Liver (tissue), 8 donors: ENCODE measurements at regions not wholly inside any gene's neighbourhood (a gene's known extent, or its start where the extent isn't known, plus 50 kb on each side); places are given as distances from the start of the nearest gene placed in this dataset.

ENCODE experiments used
- DNase-seq: peaks from one replicate; pipeline ENCODE4 v3.0.0-alpha.2; 2017; ENCODE audit warnings: low spot score
- H3K27ac ChIP-seq, 2 donors: one replicate each; pipeline ENCODE4 v1.7.0; 2013; ENCODE audit warnings: inconsistent platforms in 2 of 2, low read length in 2 of 2, control low read depth in 1 of 2, low read depth in 1 of 2, mild to moderate bottlenecking in 1 of 2
- H3K27me3 ChIP-seq, 4 donors: one replicate each; pipeline versions ENCODE4 v1.6.1 to v1.7.0; 2013; ENCODE audit warnings: low read length in 3 of 4, inconsistent platforms in 1 of 4, mild to moderate bottlenecking in 1 of 4, moderate library complexity in 1 of 4; ENCODE audit not compliant: control insufficient read depth in 4 of 4, insufficient read depth in 4 of 4
- H3K36me3 ChIP-seq, 4 donors: one replicate each; pipeline versions ENCODE4 v1.6.1 to v1.7.0; 2013; ENCODE audit warnings: low read length in 3 of 4, mild to moderate bottlenecking in 3 of 4, low read depth in 1 of 4, moderate library complexity in 1 of 4; ENCODE audit not compliant: control insufficient read depth in 4 of 4, insufficient read depth in 3 of 4
- H3K4me1 ChIP-seq, 4 donors: one replicate each; pipeline versions ENCODE4 v1.6.1 to v1.7.0; 2013; ENCODE audit warnings: low read length in 3 of 4, mild to moderate bottlenecking in 3 of 4, moderate library complexity in 1 of 4; ENCODE audit not compliant: control insufficient read depth in 4 of 4, insufficient read depth in 4 of 4
- H3K4me3 ChIP-seq, 3 donors: one replicate each; pipeline versions ENCODE4 v1.6.1 to v1.7.0; 2013; ENCODE audit warnings: low read length in 3 of 3, control low read depth in 1 of 3, low read depth in 1 of 3, mild to moderate bottlenecking in 1 of 3
- H3K9ac ChIP-seq, 2 donors: one replicate each; pipeline ENCODE4 v1.7.0; 2013; ENCODE audit warnings: low read length in 2 of 2, mild to moderate bottlenecking in 2 of 2, moderate library complexity in 2 of 2, control low read depth in 1 of 2, low read depth in 1 of 2
- H3K9me3 ChIP-seq, 4 donors: one replicate each; pipeline versions ENCODE4 v1.6.1 to v1.7.0; 2013; ENCODE audit warnings: low read length in 3 of 4; ENCODE audit not compliant: control insufficient read depth in 4 of 4
- EGR1 ChIP-seq, 2 donors: IDR thresholded peaks; 2 replicates each; pipeline ENCODE4 v1.6.1; 2016 to 2018; ENCODE audit warnings: antibody characterized with exemption in 2 of 2, low read depth in 2 of 2
- FOXA1 ChIP-seq: IDR thresholded peaks from 2 replicates; pipeline ENCODE4 v1.6.1; 2016; ENCODE audit warnings: antibody characterized with exemption
- FOXA2 ChIP-seq: IDR thresholded peaks from 2 replicates; pipeline ENCODE4 v1.6.1; 2016; ENCODE audit warnings: antibody characterized with exemption
- GABPA ChIP-seq, 2 donors: IDR thresholded peaks in 1 of 2; conservative IDR thresholded peaks in 1 of 2; 2 replicates each; pipeline ENCODE4 v1.6.1; 2016; ENCODE audit warnings: antibody characterized with exemption in 2 of 2, mild to moderate bottlenecking in 1 of 2, moderate library complexity in 1 of 2
- HNF4A ChIP-seq, 2 donors: conservative IDR thresholded peaks; 2 replicates each; pipeline ENCODE4 v1.6.1; 2016; ENCODE audit warnings: antibody characterized with exemption in 2 of 2, mild to moderate bottlenecking in 2 of 2
- HNF4G ChIP-seq: IDR thresholded peaks from 2 replicates; pipeline ENCODE4 v1.6.1; 2016; ENCODE audit warnings: antibody characterized with exemption
- JUND ChIP-seq, 2 donors: IDR thresholded peaks; 2 replicates each; pipeline ENCODE4 v1.6.1; 2016; ENCODE audit warnings: antibody characterized with exemption in 2 of 2
- NR2F2 ChIP-seq: IDR thresholded peaks from 2 replicates; pipeline ENCODE4 v1.6.1; 2016; ENCODE audit warnings: antibody characterized with exemption
- RAD21 ChIP-seq, 2 donors: IDR thresholded peaks; 2 replicates each; pipeline ENCODE4 v1.6.1; 2016; ENCODE audit warnings: antibody characterized with exemption in 2 of 2, mild to moderate bottlenecking in 2 of 2
- RXRA ChIP-seq, 2 donors: IDR thresholded peaks; 2 replicates each; pipeline ENCODE4 v1.6.1; 2017 to 2018; ENCODE audit warnings: antibody characterized with exemption in 2 of 2, mild to moderate bottlenecking in 1 of 2
- SP1 ChIP-seq: IDR thresholded peaks from 2 replicates; pipeline ENCODE4 v1.6.1; 2018; ENCODE audit warnings: antibody characterized with exemption, mild to moderate bottlenecking
- TAF1 ChIP-seq: conservative IDR thresholded peaks from 2 replicates; pipeline ENCODE4 v1.6.1; 2016; ENCODE audit warnings: antibody characterized with exemption, mild to moderate bottlenecking
- YY1 ChIP-seq: IDR thresholded peaks from 2 replicates; pipeline ENCODE4 v1.6.1; 2016; ENCODE audit warnings: antibody characterized with exemption, mild to moderate bottlenecking
- WGBS: extraction: QIAGEN DNeasy Blood & Tissue Kit; methylation state at CpG from one replicate; pipeline ENCODE4 v1.1.7; 2013; 5-methylcytosine and 5-hydroxymethylcytosine counted together
- TF ChIP-seq, protein P1 (sequence below): IDR thresholded peaks from 2 replicates; pipeline ENCODE4 v1.6.1; 2016; ENCODE audit warnings: antibody characterized with exemption
- TF ChIP-seq, protein P2 (sequence below): fragments of 150-350 bp; IDR thresholded peaks from 2 replicates; pipeline ENCODE4 v1.5.1; 2017; ENCODE audit warnings: improper control_type of control experiment, low read depth, low read length; ENCODE audit not compliant: missing input control
- TF ChIP-seq, protein P3 (sequence below): IDR thresholded peaks from 2 replicates; pipeline ENCODE4 v1.6.1; 2016; ENCODE audit warnings: antibody characterized with exemption
- donor health status: healthy.
- donor health status: healthy.
- donor health status: healthy.
- donor health status: healthy.
- donor health status: healthy.

DNA sequence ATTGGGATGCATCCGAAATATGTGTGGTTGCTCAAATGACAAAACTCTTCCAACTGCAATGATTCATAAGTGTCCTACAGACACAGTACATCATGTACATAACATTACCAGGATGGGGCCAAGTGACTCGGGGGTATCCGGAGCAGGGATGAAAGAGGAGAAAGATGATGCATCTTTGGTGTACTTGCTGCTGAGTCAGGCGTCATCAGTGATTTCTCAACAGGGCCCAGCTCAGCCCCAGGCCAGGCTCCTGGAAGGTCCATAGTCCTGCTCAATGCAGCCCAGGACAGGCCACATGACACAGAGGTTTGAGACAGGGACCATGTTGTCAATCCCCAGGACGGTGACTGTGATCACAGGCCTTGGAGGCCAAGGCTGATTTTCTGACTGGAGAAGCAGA, 59.3 kb downstream of the GGTLC2 start:
- WGBS = 93% methylated on average over 5 of the region's 5 CpGs
- no peak for DNase-seq

DNA sequence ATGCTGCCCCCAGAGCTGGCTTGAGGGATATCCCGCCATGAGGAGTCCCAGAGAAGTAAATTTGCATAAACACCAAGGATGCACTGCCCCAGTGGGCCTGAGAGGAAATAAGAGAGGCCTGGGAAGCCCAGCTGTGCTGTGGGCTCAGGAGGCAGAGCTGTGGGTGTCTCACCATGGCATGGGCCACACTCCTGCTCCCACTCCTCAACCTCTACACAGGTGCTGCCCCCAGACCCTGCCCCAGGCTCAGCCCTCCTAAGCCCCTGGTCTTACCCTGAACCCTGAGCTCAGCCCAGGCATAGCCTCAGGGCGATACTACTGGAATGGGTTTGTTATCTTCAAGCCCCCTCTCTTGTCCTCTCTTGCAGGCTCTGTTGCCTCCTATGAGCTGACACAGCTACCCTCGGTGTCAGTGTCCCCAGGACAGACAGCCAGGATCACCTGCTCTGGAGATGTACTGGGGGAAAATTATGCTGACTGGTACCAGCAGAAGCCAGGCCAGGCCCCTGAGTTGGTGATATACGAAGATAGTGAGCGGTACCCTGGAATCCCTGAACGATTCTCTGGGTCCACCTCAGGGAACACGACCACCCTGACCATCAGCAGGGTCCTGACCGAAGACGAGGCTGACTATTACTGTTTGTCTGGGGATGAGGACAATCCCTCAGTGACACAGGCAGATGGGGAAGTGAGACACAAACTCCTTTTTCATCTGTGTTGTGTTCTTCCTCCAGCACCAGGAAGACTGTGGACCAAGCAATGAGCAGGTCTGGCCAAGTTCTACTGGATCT, 59.9 kb downstream of the GGTLC2 start:
- 92% methylated on average over 9 of the region's 9 CpGs for WGBS
- TF ChIP-seq, protein P1, sequence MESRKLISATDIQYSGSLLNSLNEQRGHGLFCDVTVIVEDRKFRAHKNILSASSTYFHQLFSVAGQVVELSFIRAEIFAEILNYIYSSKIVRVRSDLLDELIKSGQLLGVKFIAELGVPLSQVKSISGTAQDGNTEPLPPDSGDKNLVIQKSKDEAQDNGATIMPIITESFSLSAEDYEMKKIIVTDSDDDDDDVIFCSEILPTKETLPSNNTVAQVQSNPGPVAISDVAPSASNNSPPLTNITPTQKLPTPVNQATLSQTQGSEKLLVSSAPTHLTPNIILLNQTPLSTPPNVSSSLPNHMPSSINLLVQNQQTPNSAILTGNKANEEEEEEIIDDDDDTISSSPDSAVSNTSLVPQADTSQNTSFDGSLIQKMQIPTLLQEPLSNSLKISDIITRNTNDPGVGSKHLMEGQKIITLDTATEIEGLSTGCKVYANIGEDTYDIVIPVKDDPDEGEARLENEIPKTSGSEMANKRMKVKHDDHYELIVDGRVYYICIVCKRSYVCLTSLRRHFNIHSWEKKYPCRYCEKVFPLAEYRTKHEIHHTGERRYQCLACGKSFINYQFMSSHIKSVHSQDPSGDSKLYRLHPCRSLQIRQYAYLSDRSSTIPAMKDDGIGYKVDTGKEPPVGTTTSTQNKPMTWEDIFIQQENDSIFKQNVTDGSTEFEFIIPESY = no peak
- TF ChIP-seq FOXA2 (no peak), NR2F2 (no peak), GABPA (IDR thresholded peaks at IDR 0.05 in 1 of 2, conservative IDR thresholded peaks at IDR 0.05 in 1 of 2) (no peak), YY1 (no peak), JUND (IDR thresholded peaks at IDR 0.05) (no peak), HNF4G (no peak), FOXA1 (no peak), RAD21 (IDR thresholded peaks at IDR 0.05) (no peak), RXRA (IDR thresholded peaks at IDR 0.05) (no peak), HNF4A (conservative IDR thresholded peaks at IDR 0.05) (no peak), SP1 (no peak), EGR1 (IDR thresholded peaks at IDR 0.05; ENCODE audit: low read depth in 2 of 2) (no peak)
- TF ChIP-seq, protein P2, sequence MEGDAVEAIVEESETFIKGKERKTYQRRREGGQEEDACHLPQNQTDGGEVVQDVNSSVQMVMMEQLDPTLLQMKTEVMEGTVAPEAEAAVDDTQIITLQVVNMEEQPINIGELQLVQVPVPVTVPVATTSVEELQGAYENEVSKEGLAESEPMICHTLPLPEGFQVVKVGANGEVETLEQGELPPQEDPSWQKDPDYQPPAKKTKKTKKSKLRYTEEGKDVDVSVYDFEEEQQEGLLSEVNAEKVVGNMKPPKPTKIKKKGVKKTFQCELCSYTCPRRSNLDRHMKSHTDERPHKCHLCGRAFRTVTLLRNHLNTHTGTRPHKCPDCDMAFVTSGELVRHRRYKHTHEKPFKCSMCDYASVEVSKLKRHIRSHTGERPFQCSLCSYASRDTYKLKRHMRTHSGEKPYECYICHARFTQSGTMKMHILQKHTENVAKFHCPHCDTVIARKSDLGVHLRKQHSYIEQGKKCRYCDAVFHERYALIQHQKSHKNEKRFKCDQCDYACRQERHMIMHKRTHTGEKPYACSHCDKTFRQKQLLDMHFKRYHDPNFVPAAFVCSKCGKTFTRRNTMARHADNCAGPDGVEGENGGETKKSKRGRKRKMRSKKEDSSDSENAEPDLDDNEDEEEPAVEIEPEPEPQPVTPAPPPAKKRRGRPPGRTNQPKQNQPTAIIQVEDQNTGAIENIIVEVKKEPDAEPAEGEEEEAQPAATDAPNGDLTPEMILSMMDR = no peak
- TF ChIP-seq, protein P3, sequence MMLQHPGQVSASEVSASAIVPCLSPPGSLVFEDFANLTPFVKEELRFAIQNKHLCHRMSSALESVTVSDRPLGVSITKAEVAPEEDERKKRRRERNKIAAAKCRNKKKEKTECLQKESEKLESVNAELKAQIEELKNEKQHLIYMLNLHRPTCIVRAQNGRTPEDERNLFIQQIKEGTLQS = no peak
- Histone ChIP-seq H3K36me3 (no peaks in the 10 kb centered on the region), H3K4me3 (no peak overlapping the region), H3K27ac (peak overlapping the region in 1 of 2 donors; percentile 40), H3K27me3 (no peaks in the 10 kb centered on the region), H3K4me1 (peaks cover 0 to 6% (median under 1%) of the 10 kb centered on the region in 4 donors), H3K9me3 (no peaks in the 10 kb centered on the region), H3K9ac (no peak overlapping the region)
- DNase-seq = peak; percentile 17

More for the DNA sequence above, 59.3 kb downstream of the GGTLC2 start:
- Histone ChIP-seq H3K27me3 (no peaks in the 10 kb centered on the region), H3K4me3 (no peak overlapping the region), H3K4me1 (peaks cover 0 to 5% (median 0%) of the 10 kb centered on the region in 4 donors), H3K27ac (peak overlapping the region in 1 of 2 donors; percentile 40), H3K36me3 (no peaks in the 10 kb centered on the region), H3K9me3 (no peaks in the 10 kb centered on the region), H3K9ac (no peak overlapping the region)
- TF ChIP-seq GABPA (IDR thresholded peaks at IDR 0.05 in 1 of 2, conservative IDR thresholded peaks at IDR 0.05 in 1 of 2) (no peak), RXRA (IDR thresholded peaks at IDR 0.05) (no peak), FOXA1 (no peak), YY1 (no peak), JUND (IDR thresholded peaks at IDR 0.05) (no peak), TAF1 (no peak), SP1 (peak; percentile 53), HNF4A (conservative IDR thresholded peaks at IDR 0.05) (peak in 1 of 2 donors; percentile 59), HNF4G (peak; percentile 29)
